Daoy (cell line): ENCODE measurements at regions not wholly inside any gene's neighbourhood (a gene's known extent, or its start where the extent isn't known, plus 50 kb on each side); places are given as distances from the start of the nearest gene placed in this dataset.

Experiments used
- DNase-seq: peaks from one replicate; pipeline ENCODE4 v3.0.0-alpha.2; 2015; ENCODE audit warnings: low read depth

DNA sequence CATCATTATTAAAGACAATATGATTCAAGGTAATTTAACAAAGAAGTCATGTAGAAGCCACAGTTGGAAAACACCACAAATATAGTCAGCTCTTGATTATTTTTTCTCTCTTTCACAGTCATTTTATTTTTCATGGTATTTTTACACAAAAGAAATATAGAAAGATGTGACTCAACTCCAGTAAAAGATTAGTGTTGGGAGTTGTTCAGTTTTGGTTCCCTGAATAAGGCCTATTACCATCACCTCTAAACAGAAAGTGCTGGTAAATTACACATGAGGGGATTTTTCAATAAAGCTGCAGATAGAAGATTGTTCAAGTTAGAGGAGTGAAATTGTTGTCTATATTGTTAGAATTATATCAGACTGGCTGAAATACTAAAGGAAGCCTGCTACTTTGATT is 107.0 kb downstream of the DDIT4L start:
- no peak for DNase-seq

DNA sequence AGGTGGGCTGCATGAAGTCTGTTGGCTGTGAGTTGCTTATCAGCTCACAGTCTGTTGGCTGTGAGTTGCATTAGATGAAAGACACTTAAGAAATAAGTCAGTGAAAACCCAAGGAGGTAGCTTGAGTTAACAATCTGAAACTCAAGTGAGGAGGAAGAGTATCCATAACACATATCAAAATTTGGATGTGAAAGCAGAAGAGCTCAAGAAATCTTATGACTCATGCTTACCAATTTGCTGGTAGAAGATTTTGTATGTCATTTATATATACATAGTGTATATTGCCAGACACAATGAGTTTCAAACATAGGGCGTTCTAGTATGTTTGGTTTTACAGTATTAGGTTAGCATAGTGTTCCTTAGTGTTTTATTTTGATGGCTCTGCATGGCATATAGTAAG is 107.4 kb downstream of the DDIT4L start:
- DNase-seq, result no peak

DNA sequence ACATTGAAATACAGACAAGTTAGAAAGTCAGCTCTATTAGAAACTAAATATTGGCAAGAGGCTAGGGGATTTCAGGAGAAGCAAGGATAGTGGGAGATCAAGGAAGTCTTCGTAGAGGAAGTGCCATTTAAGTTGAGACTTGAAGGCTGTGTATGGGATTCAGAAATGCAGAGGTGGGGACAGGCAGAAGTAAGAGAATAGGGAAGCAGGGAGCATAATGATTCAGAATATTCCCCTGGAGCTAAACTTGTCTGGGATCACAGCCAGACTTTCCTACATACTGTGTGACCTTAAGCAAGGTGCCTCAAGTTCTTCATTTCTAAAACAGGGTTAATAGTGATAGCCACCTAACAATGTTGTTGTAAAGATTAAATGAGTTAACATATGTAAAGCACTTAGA is 108.8 kb downstream of the DDIT4L start:
- no peak for DNase-seq

DNA sequence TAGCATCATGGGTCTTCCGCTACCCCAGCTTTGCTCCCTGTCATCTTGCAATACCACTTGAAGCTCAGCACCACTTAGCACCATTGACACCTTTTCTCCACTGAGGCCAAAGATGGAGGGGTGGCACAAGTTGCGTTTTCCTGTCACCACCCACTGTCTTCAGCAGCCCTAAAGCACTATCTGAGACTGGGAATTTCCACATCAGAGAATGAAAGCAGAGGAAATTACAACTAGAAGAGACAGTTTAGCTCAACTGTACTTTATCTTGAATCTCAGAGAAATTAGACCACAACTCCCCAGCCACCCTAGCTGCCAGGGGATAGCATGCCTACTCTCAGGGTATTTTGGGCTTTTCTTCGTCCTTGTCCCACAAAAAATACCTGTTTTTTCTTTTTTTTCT is 111.0 kb downstream of the DDIT4L start:
- DNase-seq, result no peak

DNA sequence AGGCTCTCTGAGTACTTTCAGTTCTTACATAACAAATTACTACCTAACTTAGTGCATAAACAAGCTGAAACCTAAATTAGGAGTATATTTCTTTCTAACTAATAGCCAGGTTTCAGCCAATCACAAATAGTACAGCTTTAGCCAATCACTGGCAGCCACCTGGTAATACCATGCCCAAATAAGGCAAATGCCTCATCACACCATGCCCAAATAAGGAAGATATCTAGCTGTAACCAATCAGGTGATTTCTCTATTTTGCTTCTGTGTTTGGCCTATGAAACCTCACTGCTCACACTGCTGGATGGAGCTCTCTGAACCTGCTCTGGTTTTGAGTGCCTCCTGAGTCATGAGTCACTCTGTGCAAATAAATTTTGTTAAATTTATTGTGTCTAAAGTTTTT is 113.5 kb downstream of the DDIT4L start:
- no peak for DNase-seq

DNA sequence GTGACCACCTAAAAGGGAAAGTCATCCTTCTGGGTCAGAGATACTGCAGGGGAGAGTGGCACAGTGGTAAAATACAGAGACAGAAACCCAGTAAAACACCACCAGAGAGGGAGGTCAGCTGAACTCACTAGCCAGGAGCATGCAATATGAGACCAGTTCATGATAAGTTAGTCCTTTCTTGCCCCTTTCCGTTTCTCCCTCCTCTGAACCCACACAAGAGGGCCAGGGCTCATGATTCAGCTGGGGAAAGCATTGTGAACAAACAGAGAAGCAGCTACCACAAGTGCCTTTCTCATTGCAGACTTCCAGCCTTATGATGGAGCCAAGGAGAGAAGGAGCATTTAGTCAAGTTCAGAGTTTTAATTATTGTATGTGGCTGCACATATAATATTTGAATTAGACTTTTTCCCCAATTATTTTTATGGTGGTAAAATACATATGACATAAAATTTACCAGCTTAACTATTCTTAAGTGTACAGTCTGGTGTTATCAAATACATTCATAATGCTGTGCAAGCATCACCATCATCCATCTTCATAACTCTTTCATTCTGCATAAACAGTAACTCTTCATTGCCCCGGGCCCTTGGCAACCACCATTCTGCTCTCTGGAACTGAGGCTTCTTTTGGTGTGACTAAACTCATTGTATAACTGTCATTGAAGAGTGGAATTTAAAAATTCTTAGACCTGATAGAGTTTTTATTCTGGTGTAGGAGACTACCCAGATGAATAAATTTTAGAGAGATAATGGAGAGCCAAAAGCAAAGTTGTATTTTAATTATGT is 114.6 kb downstream of the DDIT4L start:
- DNase-seq, result no peak

DNA sequence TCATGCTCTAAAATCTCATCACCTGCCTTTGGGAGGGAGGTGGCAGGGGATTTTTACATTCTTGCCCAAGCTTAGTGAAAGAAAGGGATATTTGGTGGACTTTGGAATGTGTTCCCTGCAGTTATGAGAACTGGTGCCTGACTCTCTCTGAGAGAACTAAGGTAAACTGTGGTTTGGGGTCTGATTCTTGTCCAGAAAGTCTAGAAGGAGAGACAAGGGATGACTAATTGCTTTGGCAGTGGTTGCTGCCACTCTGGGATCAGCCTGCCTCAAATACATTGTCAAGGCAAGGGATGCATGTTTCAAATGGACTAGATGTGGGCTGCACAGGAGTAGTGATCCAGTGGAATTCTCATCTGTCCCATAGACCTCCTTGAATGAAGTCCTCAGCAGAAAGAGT is 115.2 kb downstream of the DDIT4L start:
- no peak for DNase-seq

DNA sequence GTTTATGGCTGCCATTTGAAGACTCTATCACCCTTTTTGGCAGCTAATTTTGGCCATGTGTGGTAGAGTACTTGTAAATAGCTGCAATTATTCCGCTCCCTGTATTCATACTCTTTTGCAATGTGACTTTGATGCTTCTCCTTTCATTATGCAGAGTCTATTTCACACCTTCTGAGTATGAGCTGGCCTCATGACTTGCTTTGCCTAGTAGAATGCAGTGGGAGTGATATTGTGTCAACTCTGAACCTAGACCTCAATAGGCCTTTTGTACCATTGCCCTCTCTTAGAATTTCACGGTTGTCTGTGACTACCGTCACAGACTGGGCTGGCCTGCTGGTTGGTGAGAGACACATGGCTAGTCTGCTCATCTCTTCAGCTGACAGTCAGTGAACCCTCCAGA is 118.8 kb downstream of the DDIT4L start:
- no peak for DNase-seq

DNA sequence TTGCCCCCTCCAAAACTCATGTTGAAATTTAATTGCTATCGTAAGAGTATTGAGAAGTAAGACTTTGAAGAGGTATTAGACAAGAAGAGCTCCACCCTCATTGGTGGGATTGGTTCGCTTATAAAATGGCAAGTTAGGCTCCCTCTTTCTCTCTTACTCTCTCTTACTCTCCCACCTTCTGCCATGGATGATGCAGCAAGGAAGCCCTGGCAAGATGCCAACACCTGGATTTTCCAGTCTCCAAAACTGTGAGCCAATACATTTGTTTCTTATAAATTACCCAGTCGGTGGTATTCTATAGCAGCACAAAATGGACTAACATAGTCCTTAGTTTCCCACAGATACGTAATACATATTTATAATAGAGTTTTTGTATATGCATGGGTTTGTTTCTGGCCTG is 119.4 kb downstream of the DDIT4L start:
- DNase-seq, result no peak

DNA sequence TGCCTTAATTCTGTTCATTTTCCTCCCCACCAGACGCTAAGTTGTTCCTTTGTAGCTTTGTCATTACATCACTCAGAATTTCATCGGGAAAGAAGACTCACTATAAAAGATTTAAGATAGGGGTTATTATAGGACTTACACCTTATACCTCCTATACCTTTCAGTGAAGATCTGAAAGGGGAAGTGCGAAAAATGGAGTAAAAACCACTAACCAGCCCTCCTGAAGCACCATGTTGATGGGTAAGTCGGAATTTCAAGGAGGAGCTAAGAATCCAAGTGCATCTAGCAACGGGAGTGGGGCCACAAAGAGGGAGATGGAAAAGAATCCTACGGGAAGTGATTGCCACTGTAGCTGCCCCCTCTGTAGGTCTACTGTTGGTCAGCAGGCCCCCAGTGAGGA is 119.1 kb upstream of the H2AZ1 start:
- no peak for DNase-seq

DNA sequence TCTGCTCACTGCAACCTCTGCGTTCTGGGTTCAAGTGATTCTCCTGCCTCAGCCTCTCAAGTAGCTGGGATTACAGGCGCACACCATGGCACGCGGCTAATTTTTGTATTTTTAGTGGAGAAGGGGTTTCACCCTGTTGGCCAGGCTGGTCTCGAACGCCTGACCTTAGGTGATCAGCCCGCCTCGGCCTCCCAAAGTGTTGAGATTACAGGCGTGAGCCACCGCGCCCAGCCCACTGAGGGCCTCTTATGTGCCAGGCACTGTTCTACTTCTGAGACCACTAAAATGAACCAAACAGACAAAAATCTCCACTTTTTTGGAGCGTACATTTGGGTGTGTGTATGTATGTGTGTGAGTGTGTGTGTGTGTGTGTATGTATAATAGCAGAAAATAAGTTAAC is 117.2 kb upstream of the H2AZ1 start:
- no peak for DNase-seq

DNA sequence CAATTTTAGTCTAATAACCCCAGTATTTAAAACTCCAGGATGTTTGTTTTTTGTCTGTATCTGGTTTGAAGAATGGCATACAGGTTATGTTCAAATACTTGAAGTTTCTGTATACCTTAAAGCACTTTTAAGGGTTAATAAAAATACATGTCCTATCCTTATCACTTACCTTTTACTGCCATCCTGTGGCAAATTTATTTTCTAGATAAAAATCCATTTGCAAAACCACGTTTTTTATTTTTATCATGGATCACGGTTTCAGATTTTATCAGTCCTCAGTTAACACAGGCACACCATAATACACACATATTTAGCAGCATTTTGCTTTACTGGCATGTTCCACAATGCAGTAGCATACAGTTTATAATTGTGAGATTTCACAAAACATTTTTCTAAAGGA is 113.3 kb upstream of the H2AZ1 start:
- no peak for DNase-seq

DNA sequence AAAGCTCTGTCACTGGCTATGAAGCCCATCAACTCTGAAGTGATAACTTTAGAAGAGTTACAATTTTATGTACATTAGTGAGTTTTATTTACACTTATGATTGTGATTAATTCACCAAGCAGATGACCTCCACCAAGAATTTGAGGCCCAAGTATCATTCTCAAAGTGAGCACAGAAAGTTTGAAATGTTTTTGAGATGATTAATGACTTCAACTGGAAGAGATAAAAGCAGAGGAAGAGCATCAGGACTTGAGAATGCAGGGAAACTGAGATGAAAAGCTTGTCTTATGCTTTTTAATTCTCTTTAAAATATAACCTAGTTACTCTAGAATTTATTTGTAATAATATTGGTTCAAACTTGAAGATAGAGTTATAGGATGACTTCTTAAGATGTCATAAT is 112.8 kb upstream of the H2AZ1 start:
- DNase-seq, result no peak

DNA sequence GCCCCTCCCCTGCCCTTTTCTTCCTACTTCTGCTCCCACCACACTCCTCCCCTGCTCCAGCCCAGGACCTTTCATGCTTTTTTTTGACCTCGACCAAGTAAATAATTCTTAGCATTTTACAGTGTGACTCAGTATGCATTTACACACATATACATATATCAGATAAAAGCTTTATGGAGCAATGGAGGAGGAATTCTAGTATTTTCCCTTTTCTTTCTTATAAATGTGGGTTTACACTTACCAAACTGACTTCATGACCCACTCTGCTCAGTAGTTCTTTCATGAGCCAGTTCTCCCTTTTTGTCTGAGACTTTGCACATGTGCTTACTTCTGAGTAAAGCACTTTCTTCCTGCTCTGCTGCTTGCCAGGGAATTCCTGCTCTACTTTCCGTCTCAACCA is 111.8 kb upstream of the H2AZ1 start:
- no peak for DNase-seq

DNA sequence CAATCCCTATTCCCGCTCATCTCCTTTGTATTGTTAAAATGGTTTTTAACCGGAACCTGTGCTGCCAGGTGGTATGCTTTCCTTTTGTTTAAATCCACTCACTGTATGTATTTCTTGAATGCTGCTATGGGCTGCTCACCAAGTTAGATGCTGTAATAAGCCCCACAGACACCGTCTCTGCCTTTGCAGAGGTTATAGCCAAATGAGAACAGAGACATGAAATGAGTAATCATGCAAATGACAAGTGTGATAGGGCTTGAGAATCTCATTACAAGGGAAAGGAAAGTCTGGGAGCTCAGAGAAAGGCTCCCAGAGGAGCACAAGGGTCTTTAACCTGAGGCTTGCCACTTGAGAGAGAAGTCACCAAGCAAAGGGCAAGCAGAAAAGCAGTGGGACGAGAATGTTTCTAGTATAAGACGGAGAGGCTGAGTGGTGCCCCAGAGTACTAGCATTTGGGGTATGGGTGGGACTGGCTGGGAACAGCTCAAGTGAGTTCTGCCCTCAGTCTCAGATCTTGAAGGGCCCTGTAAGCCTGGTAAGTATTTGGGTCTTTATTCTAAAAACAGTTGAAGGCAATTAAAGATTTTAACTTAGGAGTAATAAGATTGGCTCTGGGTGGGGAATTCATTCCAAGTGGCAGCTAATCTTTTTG is 110.8 kb upstream of the H2AZ1 start:
- DNase-seq, result no peak

DNA sequence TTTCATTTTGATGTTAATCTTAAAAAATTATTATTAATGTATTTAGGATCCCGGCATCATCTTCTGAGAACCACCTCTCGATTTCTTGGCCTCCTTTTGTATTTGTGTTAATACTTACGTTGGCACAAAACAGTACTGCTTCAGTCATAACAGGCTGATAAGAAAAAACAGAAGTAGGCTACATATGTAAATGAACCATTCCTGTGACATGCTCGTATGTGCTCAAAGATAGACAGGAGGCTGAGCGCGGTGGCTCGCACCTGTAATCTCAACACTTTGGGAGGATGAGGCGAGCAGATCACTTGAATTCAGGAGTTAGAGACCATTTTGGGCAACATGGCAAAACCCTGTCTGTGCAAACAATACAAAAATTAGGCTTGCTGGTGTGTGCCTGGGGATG is 109.4 kb upstream of the H2AZ1 start:
- DNase-seq, result no peak

DNA sequence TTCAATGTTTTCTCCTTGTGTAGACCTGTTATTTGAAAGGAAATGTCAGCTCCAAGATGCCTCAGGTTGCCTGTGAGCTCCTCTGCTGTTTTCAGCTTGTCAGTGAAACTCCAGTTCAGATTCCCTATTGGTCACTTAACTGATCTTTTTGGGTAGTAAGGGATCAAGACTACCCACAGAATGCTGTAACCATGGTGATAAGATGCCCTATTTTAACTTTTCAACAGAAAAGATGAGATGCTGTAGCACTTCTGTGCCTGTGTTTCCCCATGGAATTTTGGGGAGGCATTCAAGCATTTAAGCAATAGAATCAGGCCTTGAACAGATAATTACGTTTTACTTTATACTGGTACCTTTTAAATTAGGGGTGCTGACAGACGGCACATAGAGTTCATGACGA is 106.6 kb upstream of the H2AZ1 start:
- DNase-seq, result no peak

DNA sequence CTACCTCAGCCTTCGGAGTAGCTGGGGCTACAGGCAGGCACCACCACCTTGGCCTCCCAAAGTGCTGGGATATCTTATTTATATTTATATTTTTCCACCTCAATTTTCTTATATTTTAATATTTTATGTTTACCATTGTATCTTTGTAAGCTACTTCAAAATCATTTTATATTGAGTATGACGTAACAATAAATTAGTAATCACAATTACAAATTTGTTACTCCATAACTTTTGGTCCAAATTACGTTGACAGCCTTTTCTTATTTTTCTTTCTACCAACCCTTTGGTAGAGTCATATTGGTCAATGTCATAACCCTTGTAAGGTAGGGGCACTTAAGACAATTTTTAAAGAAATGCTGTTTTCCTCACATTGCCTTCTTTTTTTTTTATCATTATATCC is 104.0 kb upstream of the H2AZ1 start:
- DNase-seq, result no peak

DNA sequence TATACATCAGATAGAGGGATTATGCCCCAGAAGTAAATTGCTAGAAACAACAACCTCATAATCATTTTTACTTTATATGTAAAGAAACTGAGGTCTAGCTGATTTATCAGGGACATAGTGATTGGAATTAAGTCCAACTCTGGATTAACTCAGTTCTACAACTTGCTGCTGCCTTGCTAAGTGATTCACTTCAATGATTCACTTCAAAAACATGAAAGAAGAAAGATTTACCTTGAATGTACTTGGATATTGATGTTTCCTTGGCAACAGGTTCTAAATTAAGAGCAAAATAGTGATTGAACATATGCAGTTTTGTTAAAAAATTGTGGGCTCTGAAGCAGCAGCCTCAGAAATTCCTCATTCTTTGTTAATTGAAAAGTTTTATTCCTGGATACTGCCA is 99.8 kb upstream of the H2AZ1 start:
- no peak for DNase-seq

DNA sequence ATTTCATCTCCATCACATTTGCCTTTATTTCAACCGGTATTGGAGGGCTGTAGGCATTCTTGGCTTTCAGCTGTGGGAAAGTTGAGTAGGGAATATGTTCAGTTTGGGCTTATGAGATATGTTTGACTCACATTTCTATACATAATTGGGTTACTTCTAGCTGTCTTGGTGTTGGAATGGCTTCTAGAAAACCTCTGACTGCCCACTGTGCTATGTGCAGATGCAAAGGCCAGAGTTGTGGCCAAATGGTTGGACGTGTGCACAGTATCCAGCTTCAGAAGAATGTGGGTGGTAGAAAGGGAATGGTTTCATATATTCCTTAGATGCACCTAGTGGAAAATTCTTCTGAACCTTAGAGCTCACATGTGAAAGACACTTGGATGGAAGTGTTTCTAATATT is 92.6 kb upstream of the H2AZ1 start:
- DNase-seq, result no peak

DNA sequence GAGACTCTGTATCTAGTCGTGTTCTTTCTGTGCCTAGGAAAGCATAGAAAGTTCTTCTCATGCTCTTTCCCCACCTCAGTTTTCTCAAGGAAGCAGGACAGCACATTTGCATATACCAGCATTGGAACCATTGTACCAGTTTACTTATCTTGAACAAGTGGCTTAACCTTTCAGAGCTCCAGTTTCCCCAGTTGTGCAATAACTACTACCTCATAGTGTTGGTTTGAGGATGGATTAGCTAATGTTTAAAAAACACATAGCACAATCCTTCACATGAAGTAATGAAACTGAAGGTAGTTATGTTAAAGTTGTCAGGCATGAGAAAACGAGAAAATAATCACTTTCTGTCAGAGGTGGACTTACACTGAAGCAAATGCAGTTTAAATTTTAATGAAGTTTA is 92.2 kb upstream of the H2AZ1 start:
- no peak for DNase-seq

DNA sequence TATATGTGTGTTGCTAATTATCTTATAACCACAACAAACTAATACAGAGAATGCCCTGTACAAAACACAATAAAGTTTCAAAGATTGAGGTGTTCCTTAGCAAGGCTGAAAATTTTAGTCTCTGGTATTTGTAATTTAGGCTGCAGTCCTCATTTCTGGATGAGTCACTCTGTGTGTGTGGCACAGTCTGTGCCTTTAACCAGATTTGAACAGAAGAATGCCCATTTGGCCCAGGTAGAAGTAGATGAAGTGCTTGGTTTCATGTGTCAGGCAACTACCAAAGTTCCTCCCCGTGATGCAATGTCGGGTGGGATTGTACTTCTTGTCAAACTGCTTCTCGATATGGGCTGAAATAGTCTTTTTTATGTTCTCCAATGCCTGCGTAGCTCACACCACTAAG is 91.6 kb upstream of the H2AZ1 start:
- DNase-seq, result no peak

DNA sequence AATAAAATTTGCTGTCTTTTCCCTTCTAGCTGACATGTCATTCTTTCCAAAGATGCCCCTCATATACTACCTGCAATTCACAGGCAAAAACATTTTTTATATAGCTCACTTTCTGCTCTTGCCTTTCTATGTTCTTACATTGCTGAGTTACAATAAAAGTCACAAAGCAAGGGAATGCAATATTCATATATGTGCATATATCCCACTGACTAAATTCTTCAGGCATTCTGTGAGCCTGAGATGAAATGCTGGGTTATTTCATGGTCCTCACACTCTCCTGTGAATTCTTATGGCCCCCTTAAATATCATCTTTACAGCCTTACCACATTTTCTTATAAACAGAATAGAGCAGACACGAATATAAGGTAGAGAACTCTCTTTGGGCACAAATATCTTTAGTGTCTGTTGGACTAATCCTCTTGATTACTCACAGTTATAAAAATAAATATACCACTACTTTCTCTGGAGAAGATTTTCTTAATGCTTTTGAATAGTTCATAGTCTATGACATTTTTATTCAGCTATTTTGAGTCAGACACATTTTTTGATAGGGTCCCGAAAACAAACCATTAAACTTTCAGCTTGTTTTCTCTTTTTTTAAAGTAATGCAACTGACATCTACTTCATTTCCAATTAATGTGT is 84.1 kb upstream of the H2AZ1 start:
- DNase-seq, result no peak
